DND-41 (cell line): ENCODE measurements at regions not wholly inside any gene's neighbourhood (a gene's known extent, or its start where the extent isn't known, plus 50 kb on each side); places are given as distances from the start of the nearest gene placed in this dataset.

Source experiments
- EZH2 ChIP-seq: IDR thresholded peaks from 3 replicates; pipeline ENCODE4 v1.6.1; 2012; ENCODE audit warnings: borderline replicate concordance, low read depth, mild to moderate bottlenecking, moderate library complexity, low read length, inconsistent platforms; ENCODE audit not compliant: severe bottlenecking
- TF ChIP-seq, protein P1 (sequence below): IDR thresholded peaks from 2 replicates; pipeline ENCODE4 v1.5.1; 2012; ENCODE audit warnings: borderline replicate concordance, low read length, moderate library complexity, mild to moderate bottlenecking; ENCODE audit not compliant: poor library complexity, severe bottlenecking; ENCODE audit errors: extremely low read depth

DNA sequence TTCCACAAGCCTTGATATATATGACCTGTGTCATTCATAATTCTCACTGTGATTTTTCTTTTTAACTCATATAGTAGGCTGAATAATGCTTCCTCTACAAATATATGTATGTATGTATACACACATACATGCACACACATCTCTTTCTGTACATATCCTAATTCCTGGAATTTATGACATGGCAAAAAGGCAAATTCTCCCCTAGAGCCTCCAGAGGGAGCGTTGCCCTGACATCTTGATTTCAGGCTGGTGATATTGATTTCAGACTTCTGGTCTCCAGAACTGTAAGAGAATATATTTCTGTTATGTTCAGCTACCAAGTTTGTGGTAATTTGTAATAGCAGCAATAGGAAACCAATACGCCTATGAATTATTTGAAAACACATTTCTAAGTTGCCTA, 166.6 kb upstream of the GAS1 start:
- no peak for TF ChIP-seq EZH2
- TF ChIP-seq, protein P1, sequence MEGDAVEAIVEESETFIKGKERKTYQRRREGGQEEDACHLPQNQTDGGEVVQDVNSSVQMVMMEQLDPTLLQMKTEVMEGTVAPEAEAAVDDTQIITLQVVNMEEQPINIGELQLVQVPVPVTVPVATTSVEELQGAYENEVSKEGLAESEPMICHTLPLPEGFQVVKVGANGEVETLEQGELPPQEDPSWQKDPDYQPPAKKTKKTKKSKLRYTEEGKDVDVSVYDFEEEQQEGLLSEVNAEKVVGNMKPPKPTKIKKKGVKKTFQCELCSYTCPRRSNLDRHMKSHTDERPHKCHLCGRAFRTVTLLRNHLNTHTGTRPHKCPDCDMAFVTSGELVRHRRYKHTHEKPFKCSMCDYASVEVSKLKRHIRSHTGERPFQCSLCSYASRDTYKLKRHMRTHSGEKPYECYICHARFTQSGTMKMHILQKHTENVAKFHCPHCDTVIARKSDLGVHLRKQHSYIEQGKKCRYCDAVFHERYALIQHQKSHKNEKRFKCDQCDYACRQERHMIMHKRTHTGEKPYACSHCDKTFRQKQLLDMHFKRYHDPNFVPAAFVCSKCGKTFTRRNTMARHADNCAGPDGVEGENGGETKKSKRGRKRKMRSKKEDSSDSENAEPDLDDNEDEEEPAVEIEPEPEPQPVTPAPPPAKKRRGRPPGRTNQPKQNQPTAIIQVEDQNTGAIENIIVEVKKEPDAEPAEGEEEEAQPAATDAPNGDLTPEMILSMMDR: no peak
